Heart left ventricle (tissue), 16 donors: ENCODE measurements at regions not wholly inside any gene's neighbourhood (a gene's known extent, or its start where the extent isn't known, plus 50 kb on each side); places are given as distances from the start of the nearest gene placed in this dataset.
"Not testable (repeated sequence)": the region's sequence is repeated elsewhere in the genome, so short reads cannot be mapped to it uniquely, and the experiment has no call there.

Source experiments
- ATAC-seq, 4 donors: fragments of 200-7000 bp; cut with Tn5 transposase; one replicate each; pipeline ENCODE4 v1.9.1; 2020 to 2022; ENCODE audit warnings: moderate library complexity in 4 of 4, mild to moderate bottlenecking in 3 of 4, moderate number of reproducible peaks in 1 of 4
- DNase-seq, 5 donors: peaks; one replicate each; pipeline ENCODE4 v3.0.0-alpha.2; 2020
- H3K27ac ChIP-seq, 12 donors: fragments of 200-600 bp; sonication (generic) in 4 of 12; one replicate each; pipeline versions ENCODE4 v1.5.0 to v1.8.0; 2016 to 2022; ENCODE audit warnings: mild to moderate bottlenecking in 2 of 12
- H3K27me3 ChIP-seq, 9 donors: fragments of 200-600 bp; sonication (generic) in 2 of 9; one replicate each; pipeline versions ENCODE4 v1.5.1 to v1.8.0; 2016 to 2022; ENCODE audit warnings: mild to moderate bottlenecking in 3 of 9
- H3K36me3 ChIP-seq, 9 donors: fragments of 200-600 bp; sonication (generic) in 2 of 9; one replicate each; pipeline versions ENCODE4 v1.5.0 to v1.8.0; 2018 to 2022; ENCODE audit warnings: mild to moderate bottlenecking in 2 of 9
- H3K4me1 ChIP-seq, 12 donors: fragments of 200-600 bp; sonication (generic) in 4 of 12; one replicate each; pipeline versions ENCODE4 v1.5.0 to v1.8.0; 2016 to 2022; ENCODE audit warnings: mild to moderate bottlenecking in 3 of 12
- H3K4me3 ChIP-seq, 12 donors: fragments of 200-600 bp; sonication (generic) in 4 of 12; one replicate each; pipeline versions ENCODE4 v1.5.0 to v1.8.0; 2017 to 2022; ENCODE audit warnings: mild to moderate bottlenecking in 9 of 12, moderate library complexity in 4 of 12
- H3K9me3 ChIP-seq, 12 donors: fragments of 200-600 bp; sonication (generic) in 4 of 12; one replicate each; pipeline versions ENCODE4 v1.5.0 to v1.8.0; 2016 to 2022; ENCODE audit warnings: mild to moderate bottlenecking in 1 of 12
- POLR2A ChIP-seq, 2 donors: fragments of 450-650 bp; IDR thresholded peaks; one replicate each; pipeline ENCODE4 v1.6.1; 2017; ENCODE audit warnings: antibody characterized with exemption in 2 of 2, mild to moderate bottlenecking in 2 of 2, moderate library complexity in 2 of 2
- WGBS, 4 donors: extraction: QIAGEN DNeasy Blood & Tissue Kit in 2 of 4; methylation state at CpG; one replicate each; pipeline versions ENCODE4 v1.1.5 to v1.1.7; 2013 to 2018; 5-methylcytosine and 5-hydroxymethylcytosine counted together
- intact Hi-C, 10 donors: fragments of 100-400 bp; cut with DNase I; formaldehyde crosslinking; loops; one replicate each; pipeline versions ENCODE4 v1.11.1 to v1.14.2; 2022
- TF ChIP-seq, protein P1 (sequence below), 12 donors: fragments of 200-600 bp; sonication (generic) in 4 of 12; IDR thresholded peaks; one replicate each; pipeline versions ENCODE4 v1.5.0 to v1.8.0; 2018 to 2022; ENCODE audit warnings: antibody characterized with exemption in 12 of 12, mild to moderate bottlenecking in 5 of 12
- donor health status: ischemic (EF 13 %, LVEDD 7.1; RV severe dilation, severe dysfunction).
- donor health status: healthy with polysubstance abuse.
- donor health status: DM: no; HTN: yes; CAD: no.
- donor health status: DM: no; HTN: no; CAD: no.
- donor health status: ischemic (EF 25% LVEDD 6.9; RV normal size, moderate dysfunction).
- donor health status: ischemic (EF 25% LVEDD 5.7; RV mildly dilated, moderate dysfunction).
- donor health status: healthy.
- donor health status: DM: yes; HTN: yes; CAD: no.
- donor health status: ischemic (EF 35%, LVEDD 5.7; RV mildly dilated, moderate dysfunction).
- donor health status: nonischemic (EF 11% LVEDD 7.7; RV severe dilation, severe dysfunction).
- donor health status: DM: yes; HTN: yes; CAD: no.
- donor health status: PGD.
- donor health status: ischemic (EF 29% LVEDD 5.4; RV normal size, mild dysfunction).
- donor health status: nonischemic (EF 23%, LVEDD 6.1; RV moderate dilation, normal function).

DNA sequence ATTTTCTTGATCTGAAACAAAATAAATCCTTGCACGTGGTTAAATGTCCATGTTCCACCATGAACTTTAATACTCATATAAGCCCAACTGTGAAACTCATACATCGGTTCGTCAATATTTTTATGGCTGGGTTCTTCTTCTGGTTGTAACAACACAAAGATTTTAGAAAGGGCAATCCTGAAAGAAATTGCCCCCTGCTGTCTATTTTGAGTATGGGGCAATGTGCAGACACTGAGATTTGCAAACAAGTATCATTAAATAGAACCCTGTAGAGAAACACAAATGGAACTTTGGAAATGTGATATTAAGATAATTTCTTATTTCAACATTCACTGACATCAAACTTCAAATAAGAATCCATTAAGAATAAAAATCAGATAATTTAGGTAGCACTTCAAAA is 80.2 kb upstream of the PHACTR1 start:
- TF ChIP-seq POLR2A (IDR thresholded peaks at IDR 0.05) = no peak
- TF ChIP-seq, protein P1, sequence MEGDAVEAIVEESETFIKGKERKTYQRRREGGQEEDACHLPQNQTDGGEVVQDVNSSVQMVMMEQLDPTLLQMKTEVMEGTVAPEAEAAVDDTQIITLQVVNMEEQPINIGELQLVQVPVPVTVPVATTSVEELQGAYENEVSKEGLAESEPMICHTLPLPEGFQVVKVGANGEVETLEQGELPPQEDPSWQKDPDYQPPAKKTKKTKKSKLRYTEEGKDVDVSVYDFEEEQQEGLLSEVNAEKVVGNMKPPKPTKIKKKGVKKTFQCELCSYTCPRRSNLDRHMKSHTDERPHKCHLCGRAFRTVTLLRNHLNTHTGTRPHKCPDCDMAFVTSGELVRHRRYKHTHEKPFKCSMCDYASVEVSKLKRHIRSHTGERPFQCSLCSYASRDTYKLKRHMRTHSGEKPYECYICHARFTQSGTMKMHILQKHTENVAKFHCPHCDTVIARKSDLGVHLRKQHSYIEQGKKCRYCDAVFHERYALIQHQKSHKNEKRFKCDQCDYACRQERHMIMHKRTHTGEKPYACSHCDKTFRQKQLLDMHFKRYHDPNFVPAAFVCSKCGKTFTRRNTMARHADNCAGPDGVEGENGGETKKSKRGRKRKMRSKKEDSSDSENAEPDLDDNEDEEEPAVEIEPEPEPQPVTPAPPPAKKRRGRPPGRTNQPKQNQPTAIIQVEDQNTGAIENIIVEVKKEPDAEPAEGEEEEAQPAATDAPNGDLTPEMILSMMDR (IDR thresholded peaks at IDR 0.05) = no peak
- ATAC-seq = no peak
- Histone ChIP-seq H3K36me3 (no peaks in the 10 kb centered on the region), H3K4me1 (peaks cover 0 to 5% (median 0%) of the 10 kb centered on the region in 12 donors), H3K27ac (no peak overlapping the region), H3K27me3 (no peaks in the 10 kb centered on the region), H3K4me3 (no peak overlapping the region), H3K9me3 (peaks cover 0 to 22% (median 3%) of the 10 kb centered on the region in 12 donors)
- no peak for DNase-seq
- intact Hi-C loops = loop anchor here in 8 of 10 donors (2.0 to 10.0 kb wide), 4 partner anchors 206 to 258 kb away; no protein-coding TSS in a partner anchor
- 58 to 69% (median 64%) methylated on average over 3 of the region's 3 CpGs for WGBS, 4 donors

DNA sequence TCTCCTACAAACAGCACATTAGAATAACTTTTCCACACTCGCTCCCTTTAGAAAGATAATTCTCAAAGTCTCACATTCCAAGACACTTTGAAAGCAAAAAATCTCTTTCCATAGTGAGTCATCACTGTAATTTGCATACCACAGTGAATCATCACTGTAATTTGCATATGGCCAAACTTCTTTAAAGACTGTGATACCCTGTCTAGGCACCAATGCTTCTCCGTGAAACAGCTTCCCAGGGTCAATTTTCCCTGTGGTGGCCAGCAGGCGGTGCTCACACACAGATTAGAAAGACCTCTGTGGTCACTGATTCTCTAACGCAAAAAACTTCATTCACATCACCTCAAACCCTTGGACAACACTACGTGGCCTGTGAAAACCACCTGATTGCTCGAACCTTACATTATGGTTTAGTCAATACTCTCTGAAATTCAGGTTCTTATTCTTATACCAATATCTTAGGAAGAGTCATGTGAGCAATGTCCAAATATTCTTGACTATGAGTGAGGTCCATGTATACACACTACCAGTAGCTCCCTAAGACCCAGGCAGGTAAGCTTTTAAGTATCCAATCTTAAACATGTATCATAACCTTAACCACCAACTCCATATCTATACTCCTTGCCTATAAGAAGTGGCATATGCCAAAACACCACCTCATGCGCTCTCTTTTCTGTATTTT is 78.5 kb upstream of the PHACTR1 start:
- intact Hi-C loops = loop anchor here in 9 of 10 donors (2.0 to 10.0 kb wide), 4 partner anchors 204 to 257 kb away; no protein-coding TSS in a partner anchor
- peak in 3 of 4 donors; percentile 42 to 74 (median 53) for ATAC-seq
- no peak for TF ChIP-seq POLR2A (IDR thresholded peaks at IDR 0.05)
- TF ChIP-seq, protein P1 (IDR thresholded peaks at IDR 0.05) = peak; percentile 40 to 71 (median 57)
- H3K4me3 ChIP-seq = no peak overlapping the region
- peaks cover 0 to 26% (median 3%) of the 10 kb centered on the region in 12 donors for H3K9me3 ChIP-seq
- H3K27me3 ChIP-seq = no peaks in the 10 kb centered on the region
- H3K27ac ChIP-seq = no peak overlapping the region
- peak in 3 of 5 donors; percentile 20 to 30 (median 28) for DNase-seq
- peaks cover 0 to 5% (median 0%) of the 10 kb centered on the region in 12 donors for H3K4me1 ChIP-seq
- H3K36me3 ChIP-seq = no peaks in the 10 kb centered on the region
- WGBS, 4 donors = 40 to 54% (median 43%) methylated on average over 7 of the region's 7 CpGs

DNA sequence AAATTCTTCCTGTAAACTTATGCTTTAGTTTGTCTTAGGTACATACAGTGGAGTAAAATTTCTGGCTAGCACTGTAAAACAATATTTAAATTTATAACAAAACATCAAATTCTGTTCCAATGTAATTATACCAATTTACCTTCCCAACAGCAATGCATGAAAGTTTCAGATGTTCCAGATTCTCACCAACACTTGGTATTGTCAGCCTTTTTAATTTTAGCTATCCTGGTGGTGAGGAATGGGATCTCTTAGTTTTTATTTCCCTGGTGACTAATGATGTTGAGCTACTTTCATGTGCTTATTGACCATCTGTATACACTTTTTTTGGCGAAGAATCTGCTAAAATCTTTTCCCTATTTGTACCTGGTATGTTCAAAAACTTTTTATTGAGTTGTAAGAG is 76.1 kb upstream of the PHACTR1 start:
- intact Hi-C loops = loop anchor here in 1 of 10 donors (5.0 kb wide), 1 partner anchor 252 kb away; no protein-coding TSS in a partner anchor
- H3K36me3 ChIP-seq = no peaks in the 10 kb centered on the region
- 28 to 100% (median 95%) methylated on average over 1 of the region's 1 CpG for WGBS, 4 donors
- no peaks in the 10 kb centered on the region for H3K27me3 ChIP-seq
- H3K4me1 ChIP-seq = peaks cover 0 to 5% (median 0%) of the 10 kb centered on the region in 12 donors
- DNase-seq (no peak), ATAC-seq (no peak)
- no peak overlapping the region for H3K27ac ChIP-seq
- TF ChIP-seq, protein P1 (IDR thresholded peaks at IDR 0.05) = no peak
- no peak for TF ChIP-seq POLR2A (IDR thresholded peaks at IDR 0.05)
- H3K9me3 ChIP-seq = peaks cover 0 to 14% (median 0%) of the 10 kb centered on the region in 12 donors
- no peak overlapping the region for H3K4me3 ChIP-seq

DNA sequence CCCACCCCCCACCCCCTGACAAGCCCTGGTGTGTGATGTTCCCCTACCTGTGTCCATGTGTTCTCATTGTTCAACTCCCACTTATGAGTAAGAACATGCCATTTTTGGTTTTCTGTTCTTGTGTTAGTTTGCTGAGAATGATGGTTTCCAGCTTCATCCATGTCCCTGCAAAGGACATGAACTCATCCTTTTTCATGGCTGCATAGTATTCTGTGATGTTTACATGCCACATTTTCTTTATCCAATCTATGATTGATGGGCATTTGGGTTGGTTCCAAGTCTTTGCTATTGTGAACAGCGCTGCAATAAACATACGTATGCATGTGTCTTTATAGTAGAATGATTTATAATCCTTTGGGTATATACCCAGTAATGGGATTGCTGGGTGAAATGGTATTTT is 74.8 kb upstream of the PHACTR1 start:
- H3K4me1 ChIP-seq, ATAC-seq, DNase-seq, H3K27me3 ChIP-seq, H3K36me3 ChIP-seq, H3K4me3 ChIP-seq, H3K27ac ChIP-seq: not testable (repeated sequence)
- intact Hi-C loops = loop anchor here in 1 of 10 donors (5.0 kb wide), 1 partner anchor 251 kb away; no protein-coding TSS in a partner anchor
- peaks cover 0 to 14% (median 0%) of the 10 kb centered on the region in 12 donors for H3K9me3 ChIP-seq
- WGBS, 4 donors = 91 to 97% (median 96%) methylated on average over 2 of the region's 2 CpGs
